ENCODE measurements at regions not wholly inside any gene's neighbourhood (a gene's known extent, or its start where the extent isn't known, plus 50 kb on each side); places are given as distances from the start of the nearest gene placed in this dataset.

GRCh38 chr21:25024639-25025038 is 582.6 kb downstream of the MRPL39 start:
- no peak for TF ChIP-seq CTCF (IDR thresholded peaks at IDR 0.05)
- TF ChIP-seq POLR2A (IDR thresholded peaks at IDR 0.05), result no peak

Measured in lower leg skin (tissue), 3 donors.